ENCODE measurements at regions not wholly inside any gene's neighbourhood (a gene's known extent, or its start where the extent isn't known, plus 50 kb on each side); places are given as distances from the start of the nearest gene placed in this dataset.

DNA sequence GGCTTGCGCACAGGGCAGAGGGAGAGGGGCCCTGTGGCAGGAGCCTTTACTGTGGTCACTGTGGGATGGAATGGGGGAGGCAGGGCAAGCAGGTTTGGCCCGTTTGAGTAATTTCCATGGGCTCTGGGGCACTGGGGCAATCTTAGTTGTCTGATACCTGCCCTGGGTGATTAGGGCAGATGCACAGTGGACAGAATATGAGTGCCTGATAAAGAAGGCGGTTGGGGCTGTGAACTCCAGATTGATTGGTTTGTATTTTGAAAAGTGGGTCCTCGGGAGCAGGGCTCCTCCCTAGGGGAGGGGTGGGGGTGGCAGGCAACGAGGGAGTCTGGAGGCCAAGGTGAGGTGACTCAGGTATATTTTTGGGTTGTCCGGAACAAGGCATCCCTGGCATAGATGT is 247.5 kb downstream of the NSG2 start:
- TF ChIP-seq, protein P1, sequence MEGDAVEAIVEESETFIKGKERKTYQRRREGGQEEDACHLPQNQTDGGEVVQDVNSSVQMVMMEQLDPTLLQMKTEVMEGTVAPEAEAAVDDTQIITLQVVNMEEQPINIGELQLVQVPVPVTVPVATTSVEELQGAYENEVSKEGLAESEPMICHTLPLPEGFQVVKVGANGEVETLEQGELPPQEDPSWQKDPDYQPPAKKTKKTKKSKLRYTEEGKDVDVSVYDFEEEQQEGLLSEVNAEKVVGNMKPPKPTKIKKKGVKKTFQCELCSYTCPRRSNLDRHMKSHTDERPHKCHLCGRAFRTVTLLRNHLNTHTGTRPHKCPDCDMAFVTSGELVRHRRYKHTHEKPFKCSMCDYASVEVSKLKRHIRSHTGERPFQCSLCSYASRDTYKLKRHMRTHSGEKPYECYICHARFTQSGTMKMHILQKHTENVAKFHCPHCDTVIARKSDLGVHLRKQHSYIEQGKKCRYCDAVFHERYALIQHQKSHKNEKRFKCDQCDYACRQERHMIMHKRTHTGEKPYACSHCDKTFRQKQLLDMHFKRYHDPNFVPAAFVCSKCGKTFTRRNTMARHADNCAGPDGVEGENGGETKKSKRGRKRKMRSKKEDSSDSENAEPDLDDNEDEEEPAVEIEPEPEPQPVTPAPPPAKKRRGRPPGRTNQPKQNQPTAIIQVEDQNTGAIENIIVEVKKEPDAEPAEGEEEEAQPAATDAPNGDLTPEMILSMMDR (IDR thresholded peaks at IDR 0.05), result no peak

GRCh38 chr5:174293481-174293880 is 248.0 kb downstream of the NSG2 start:
- TF ChIP-seq, protein P1 (IDR thresholded peaks at IDR 0.05), result no peak

DNA sequence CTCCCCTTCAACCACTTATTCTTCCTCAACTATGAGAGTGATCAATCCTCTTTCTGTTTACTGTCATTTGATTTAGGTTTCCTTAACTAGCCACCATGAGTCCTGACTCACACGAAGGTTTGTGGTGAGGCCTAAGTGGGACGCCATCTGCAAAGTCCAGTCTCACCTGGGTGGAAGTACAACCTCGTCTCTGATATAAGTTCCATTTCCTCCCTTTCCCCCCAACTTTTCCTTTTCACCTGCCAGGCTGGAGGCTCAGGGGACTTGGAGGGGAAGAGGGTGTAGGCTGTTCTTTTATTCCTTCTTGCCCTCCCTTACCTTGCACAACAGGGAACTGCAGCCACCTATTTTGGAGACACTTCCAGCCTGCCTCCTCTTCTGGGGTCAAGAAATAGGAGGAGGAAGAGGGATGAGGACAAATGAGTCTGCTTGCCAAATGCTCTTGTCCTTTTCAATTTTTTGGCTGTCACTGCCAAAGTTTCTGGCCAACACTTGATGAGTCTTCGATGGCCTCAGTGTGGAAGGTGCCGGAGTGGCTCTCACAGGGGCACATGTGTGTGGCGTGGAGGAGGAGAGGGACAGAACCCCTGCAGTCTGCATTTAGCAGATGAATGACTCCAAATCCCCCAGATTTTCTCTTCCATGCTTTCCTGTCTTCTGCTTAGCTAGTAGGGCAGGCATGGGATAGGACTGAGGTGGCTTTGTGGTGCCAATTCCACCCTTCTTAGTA is 249.6 kb downstream of the NSG2 start:
- TF ChIP-seq, protein P1 (IDR thresholded peaks at IDR 0.05), result no peak

DNA sequence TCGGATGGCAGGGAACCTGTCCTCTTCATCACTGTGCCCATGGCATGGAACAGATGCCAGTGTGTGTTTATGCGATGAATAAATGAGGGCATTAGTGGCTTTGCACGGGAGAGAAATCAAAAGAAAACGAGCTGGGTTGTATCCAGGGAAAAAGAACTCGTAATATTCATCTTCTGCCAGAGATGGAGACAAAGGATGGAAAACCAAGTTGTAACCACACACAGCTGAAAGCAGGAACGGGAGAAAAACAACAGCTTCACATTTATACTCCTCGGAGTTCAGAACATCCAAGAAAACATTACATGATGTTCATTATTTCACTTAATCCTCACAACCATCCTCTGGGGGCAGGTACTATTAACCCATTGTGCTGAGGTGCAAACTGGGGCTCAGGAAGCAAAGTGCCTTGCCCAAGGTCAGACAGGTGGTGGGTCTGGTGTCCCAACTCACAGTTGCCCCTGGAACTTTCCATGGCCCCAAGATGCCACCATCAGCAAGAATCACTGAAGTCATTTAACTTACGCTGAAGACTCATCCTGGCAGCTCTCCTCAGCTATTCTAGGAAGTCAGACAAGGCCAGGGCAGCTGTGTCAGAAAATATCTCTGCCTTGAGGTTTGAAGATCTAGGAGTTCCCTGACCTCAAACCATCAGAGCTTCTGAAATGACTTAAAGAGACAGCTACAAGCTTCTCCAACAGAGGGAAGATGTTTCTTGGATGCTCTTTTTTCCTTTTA is 250.4 kb downstream of the NSG2 start:
- TF ChIP-seq, protein P1 (IDR thresholded peaks at IDR 0.05), result no peak

- TF ChIP-seq, protein P1 (IDR thresholded peaks at IDR 0.05), result no peak
Observed at GRCh38 chr5:174300118-174300940, 254.8 kb downstream of the NSG2 start.

GRCh38 chr5:174300941-174301761 is 255.6 kb downstream of the NSG2 start:
- TF ChIP-seq, protein P1 (IDR thresholded peaks at IDR 0.05), result no peak

All from LNCAP (cell line).